GM21528 (cell line): ENCODE measurements at regions not wholly inside any gene's neighbourhood (a gene's known extent, or its start where the extent isn't known, plus 50 kb on each side); places are given as distances from the start of the nearest gene placed in this dataset.

ENCODE experiments used
- ATAC-seq: cut with Tn5 transposase; IDR thresholded peaks from one replicate; pipeline ENCODE4 v1.9.1; 2021; ENCODE audit warnings: mild to moderate bottlenecking, moderate library complexity; ENCODE audit not compliant: unreplicated experiment, low FRiP score

- no peak for ATAC-seq
Measured at GRCh38 chr6:84425971-84426705, 198.7 kb upstream of the CEP162 start.

- ATAC-seq: no peak
Measured at GRCh38 chr6:84424956-84425355, 197.5 kb upstream of the CEP162 start.

- ATAC-seq: no peak
Measured at GRCh38 chr6:84422380-84422968, 195.0 kb upstream of the CEP162 start.

- ATAC-seq: no peak
Measured at GRCh38 chr6:84421031-84421430, 193.6 kb upstream of the CEP162 start.

GRCh38 chr6:84417260-84417659, 189.8 kb upstream of the CEP162 start:
- ATAC-seq: no peak

GRCh38 chr6:84416043-84416657, 188.7 kb upstream of the CEP162 start:
- ATAC-seq: no peak

- no peak for ATAC-seq
Measured at GRCh38 chr6:84415517-84415916, 188.1 kb upstream of the CEP162 start.

GRCh38 chr6:84415068-84415467, 187.6 kb upstream of the CEP162 start:
- ATAC-seq: no peak

- no peak for ATAC-seq
Measured at GRCh38 chr6:84414531-84414930, 187.1 kb upstream of the CEP162 start.

- no peak for ATAC-seq
Measured at GRCh38 chr6:84411060-84411629, 183.7 kb upstream of the CEP162 start.

- ATAC-seq: no peak
Measured at GRCh38 chr6:84409911-84410310, 182.5 kb upstream of the CEP162 start.

GRCh38 chr6:84408028-84408427, 180.6 kb upstream of the CEP162 start:
- no peak for ATAC-seq

- ATAC-seq: no peak
Measured at GRCh38 chr6:84403545-84403944, 176.1 kb upstream of the CEP162 start.

GRCh38 chr6:84399003-84399402, 171.6 kb upstream of the CEP162 start:
- no peak for ATAC-seq

GRCh38 chr6:84392261-84392660, 164.8 kb upstream of the CEP162 start:
- no peak for ATAC-seq

- ATAC-seq: no peak
Measured at GRCh38 chr6:84390851-84391250, 163.4 kb upstream of the CEP162 start.

GRCh38 chr6:84390334-84390733, 162.9 kb upstream of the CEP162 start:
- no peak for ATAC-seq

GRCh38 chr6:84379142-84379541, 151.7 kb upstream of the CEP162 start:
- no peak for ATAC-seq

- no peak for ATAC-seq
Measured at GRCh38 chr6:84372290-84372689, 144.8 kb upstream of the CEP162 start.

- ATAC-seq: no peak
Measured at GRCh38 chr6:84371681-84372080, 144.2 kb upstream of the CEP162 start.

- ATAC-seq: no peak
Measured at GRCh38 chr6:84362193-84362821, 134.9 kb upstream of the CEP162 start.
